PC-3 (cell line): ENCODE measurements at regions not wholly inside any gene's neighbourhood (a gene's known extent, or its start where the extent isn't known, plus 50 kb on each side); places are given as distances from the start of the nearest gene placed in this dataset.

Source experiments
- EZH2 ChIP-seq: fragments of 300-600 bp; sonication (generic); IDR thresholded peaks from one replicate; pipeline ENCODE4 v1.6.1; 2017; ENCODE audit warnings: antibody characterized with exemption, mild to moderate bottlenecking, low read length; ENCODE audit not compliant: unreplicated experiment
- EZH2phosphoT487 ChIP-seq: fragments of 300-600 bp; sonication (generic); IDR thresholded peaks from 2 replicates; pipeline ENCODE4 v1.6.1; 2018; ENCODE audit warnings: mild to moderate bottlenecking, antibody characterized with exemption, low read length, borderline replicate concordance
- TF ChIP-seq, protein P1 (sequence below): fragments of 300-600 bp; sonication (generic); conservative IDR thresholded peaks from 2 replicates; pipeline ENCODE4 v1.5.1; 2017; ENCODE audit warnings: antibody characterized with exemption, low read depth, mild to moderate bottlenecking, low read length

DNA sequence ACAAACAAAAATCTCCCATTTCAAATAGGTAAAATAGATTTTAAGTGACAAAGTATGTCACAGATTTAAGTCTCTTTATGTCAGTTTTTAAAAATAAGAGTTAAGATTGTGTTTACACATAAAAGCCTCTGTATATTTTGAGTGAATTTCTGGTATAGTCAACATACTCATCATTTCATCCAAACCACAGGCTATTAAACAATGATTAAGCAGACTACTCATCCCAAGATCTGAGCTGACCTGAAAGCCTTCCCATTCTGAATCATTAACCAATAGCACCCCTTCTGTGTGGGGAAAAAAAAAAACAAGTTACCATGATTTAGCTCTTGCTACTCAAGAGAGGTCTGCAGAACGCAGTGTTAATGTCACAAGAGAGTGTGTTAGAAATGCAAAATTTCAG, 284.4 kb upstream of the NBEA start:
- TF ChIP-seq, protein P1, sequence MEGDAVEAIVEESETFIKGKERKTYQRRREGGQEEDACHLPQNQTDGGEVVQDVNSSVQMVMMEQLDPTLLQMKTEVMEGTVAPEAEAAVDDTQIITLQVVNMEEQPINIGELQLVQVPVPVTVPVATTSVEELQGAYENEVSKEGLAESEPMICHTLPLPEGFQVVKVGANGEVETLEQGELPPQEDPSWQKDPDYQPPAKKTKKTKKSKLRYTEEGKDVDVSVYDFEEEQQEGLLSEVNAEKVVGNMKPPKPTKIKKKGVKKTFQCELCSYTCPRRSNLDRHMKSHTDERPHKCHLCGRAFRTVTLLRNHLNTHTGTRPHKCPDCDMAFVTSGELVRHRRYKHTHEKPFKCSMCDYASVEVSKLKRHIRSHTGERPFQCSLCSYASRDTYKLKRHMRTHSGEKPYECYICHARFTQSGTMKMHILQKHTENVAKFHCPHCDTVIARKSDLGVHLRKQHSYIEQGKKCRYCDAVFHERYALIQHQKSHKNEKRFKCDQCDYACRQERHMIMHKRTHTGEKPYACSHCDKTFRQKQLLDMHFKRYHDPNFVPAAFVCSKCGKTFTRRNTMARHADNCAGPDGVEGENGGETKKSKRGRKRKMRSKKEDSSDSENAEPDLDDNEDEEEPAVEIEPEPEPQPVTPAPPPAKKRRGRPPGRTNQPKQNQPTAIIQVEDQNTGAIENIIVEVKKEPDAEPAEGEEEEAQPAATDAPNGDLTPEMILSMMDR: no peak
- no peak for TF ChIP-seq EZH2phosphoT487
- no peak for TF ChIP-seq EZH2
